ENCODE measurements at regions not wholly inside any gene's neighbourhood (a gene's known extent, or its start where the extent isn't known, plus 50 kb on each side); places are given as distances from the start of the nearest gene placed in this dataset.

GRCh38 chr13:34004676-34005075, 186.7 kb downstream of the RFC3 start:
- H3K36me3 ChIP-seq (ENCODE audit: control insufficient read depth in 4 of 4, insufficient read depth in 3 of 4, low read depth in 1 of 4, low read length in 3 of 4), result no peaks in the 10 kb centered on the region
- 96% methylated on average over 14 of the region's 14 CpGs for WGBS
- DNase-seq (ENCODE audit: low spot score), result no peak
- H3K9me3 ChIP-seq (ENCODE audit: control insufficient read depth in 4 of 4, low read length in 3 of 4), result no peaks in the 10 kb centered on the region
- H3K4me1 ChIP-seq (ENCODE audit: control insufficient read depth in 4 of 4, insufficient read depth in 4 of 4, low read length in 3 of 4), result peaks cover 0 to 18% (median 3%) of the 10 kb centered on the region in 4 donors
- no peaks in the 10 kb centered on the region for H3K27me3 ChIP-seq (ENCODE audit: control insufficient read depth in 4 of 4, insufficient read depth in 4 of 4, low read length in 3 of 4)
- no peak for TF ChIP-seq SP1 (IDR thresholded peaks at IDR 0.05)
- no peak for TF ChIP-seq FOXA2 (IDR thresholded peaks at IDR 0.05)
- no peak for TF ChIP-seq RXRA (IDR thresholded peaks at IDR 0.05)
- no peak for TF ChIP-seq CTCF (IDR thresholded peaks at IDR 0.05; ENCODE audit: low read depth, low read length, missing input control)
- no peak for TF ChIP-seq NR2F2 (IDR thresholded peaks at IDR 0.05)
- TF ChIP-seq RAD21 (IDR thresholded peaks at IDR 0.05), result no peak
- TF ChIP-seq GABPA (IDR thresholded peaks at IDR 0.05 in 1 of 2, conservative IDR thresholded peaks at IDR 0.05 in 1 of 2), result no peak
- no peak for TF ChIP-seq HNF4A (conservative IDR thresholded peaks at IDR 0.05)
- TF ChIP-seq ATF3 (IDR thresholded peaks at IDR 0.05), result no peak
- TF ChIP-seq ZBTB33 (IDR thresholded peaks at IDR 0.05), result no peak
- no peak for TF ChIP-seq EGR1 (IDR thresholded peaks at IDR 0.05; ENCODE audit: low read depth in 2 of 2)
- no peak for TF ChIP-seq TAF1 (conservative IDR thresholded peaks at IDR 0.05)
- H3K9ac ChIP-seq (ENCODE audit: low read depth in 1 of 2, low read length in 2 of 2), result no peak overlapping the region
- no peak overlapping the region for H3K27ac ChIP-seq (ENCODE audit: low read depth in 1 of 2, low read length in 2 of 2)
- H3K4me3 ChIP-seq (ENCODE audit: low read depth in 1 of 3, low read length in 3 of 3), result no peak overlapping the region

GRCh38 chr13:34006011-34006410, 188.1 kb downstream of the RFC3 start:
- no peaks in the 10 kb centered on the region for H3K9me3 ChIP-seq (ENCODE audit: control insufficient read depth in 4 of 4, low read length in 3 of 4)
- no peaks in the 10 kb centered on the region for H3K36me3 ChIP-seq (ENCODE audit: control insufficient read depth in 4 of 4, insufficient read depth in 3 of 4, low read depth in 1 of 4, low read length in 3 of 4)
- no peak overlapping the region for H3K9ac ChIP-seq (ENCODE audit: low read depth in 1 of 2, low read length in 2 of 2)
- no peaks in the 10 kb centered on the region for H3K27me3 ChIP-seq (ENCODE audit: control insufficient read depth in 4 of 4, insufficient read depth in 4 of 4, low read length in 3 of 4)
- no peak for TF ChIP-seq FOXA2 (IDR thresholded peaks at IDR 0.05)
- no peak for TF ChIP-seq JUND (IDR thresholded peaks at IDR 0.05)
- TF ChIP-seq RAD21 (IDR thresholded peaks at IDR 0.05), result no peak
- no peak for TF ChIP-seq ZBTB33 (IDR thresholded peaks at IDR 0.05)
- TF ChIP-seq NR2F2 (IDR thresholded peaks at IDR 0.05), result no peak
- no peak for TF ChIP-seq REST (IDR thresholded peaks at IDR 0.05)
- no peak for TF ChIP-seq CTCF (IDR thresholded peaks at IDR 0.05; ENCODE audit: low read depth, low read length, missing input control)
- no peak for TF ChIP-seq HNF4G (IDR thresholded peaks at IDR 0.05)
- TF ChIP-seq SP1 (IDR thresholded peaks at IDR 0.05), result no peak
- no peak for TF ChIP-seq GABPA (IDR thresholded peaks at IDR 0.05 in 1 of 2, conservative IDR thresholded peaks at IDR 0.05 in 1 of 2)
- no peak for TF ChIP-seq FOXA1 (IDR thresholded peaks at IDR 0.05)
- TF ChIP-seq ATF3 (IDR thresholded peaks at IDR 0.05), result no peak
- no peak for TF ChIP-seq YY1 (IDR thresholded peaks at IDR 0.05)
- TF ChIP-seq EGR1 (IDR thresholded peaks at IDR 0.05; ENCODE audit: low read depth in 2 of 2), result no peak
- DNase-seq (ENCODE audit: low spot score), result no peak
- peaks cover 0 to 11% (median 3%) of the 10 kb centered on the region in 4 donors for H3K4me1 ChIP-seq (ENCODE audit: control insufficient read depth in 4 of 4, insufficient read depth in 4 of 4, low read length in 3 of 4)
- H3K27ac ChIP-seq (ENCODE audit: low read depth in 1 of 2, low read length in 2 of 2), result no peak overlapping the region
- 80% methylated on average over 2 of the region's 2 CpGs for WGBS
- no peak overlapping the region for H3K4me3 ChIP-seq (ENCODE audit: low read depth in 1 of 3, low read length in 3 of 3)

Measured in liver (tissue), 8 donors.